GM12878 (cell line): ENCODE measurements at regions not wholly inside any gene's neighbourhood (a gene's known extent, or its start where the extent isn't known, plus 50 kb on each side); places are given as distances from the start of the nearest gene placed in this dataset.

Source experiments
- ATAC-seq: fragments of 200-7000 bp; cut with Tn5 transposase; 3 replicates; pipeline ENCODE4 v1.9.1; 2020; ENCODE audit warnings: mild to moderate bottlenecking, moderate library complexity
- BruUV-seq: library from RNA; stranded (reverse); fragments of 400-500 nt; replicated peaks from 2 replicates; lab custom pipeline; 2021; lab: Mats Ljungman, UMichigan
- CTCF ChIA-PET: fragments of 300-600 bp; sonication (Branson Sonifier 250); formaldehyde crosslinking; extraction: SDS; loops from one replicate; lab custom pipeline; 2021; ENCODE audit warnings: inconsistent platforms; lab: Yijun Ruan, JAX
- POLR2A ChIA-PET: fragments of 350-600 bp; formaldehyde crosslinking; extraction: SDS; loops from one replicate; lab custom pipeline; 2021; ENCODE audit warnings: inconsistent platforms; lab: Charles Lee
- RAD21 ChIA-PET: fragments of 300-600 bp; sonication (Branson Sonifier 250); formaldehyde crosslinking; loops from one replicate; lab custom pipeline; 2023; ENCODE audit warnings: antibody characterized with exemption; ENCODE audit not compliant: unreplicated experiment; lab: Charles Lee
- SMC1A ChIA-PET: fragments of 300-600 bp; sonication (Branson Sonifier 250); formaldehyde crosslinking; loops from one replicate; lab custom pipeline; 2023; ENCODE audit not compliant: unreplicated experiment, uncharacterized antibody; lab: Charles Lee
- DNase-seq: peaks from one replicate; pipeline ENCODE4 v3.0.0-alpha.2; 2011; ENCODE audit warnings: low read depth, low spot score
- FAIRE-seq: peaks from 3 replicates; lab custom pipeline; 2011; peaks lifted over from hg19 to GRCh38; lab: Jason Lieb, UNC
- H2AFZ ChIP-seq: 2 replicates; pipeline ENCODE4 v1.6.0; 2011; ENCODE audit warnings: low read depth, low read length, control low read depth; ENCODE audit not compliant: control insufficient read depth
- H3K27ac ChIP-seq: 2 replicates; pipeline ENCODE4 v1.5.1; 2011; ENCODE audit warnings: control low read depth; ENCODE audit not compliant: control insufficient read depth, insufficient read depth
- H3K27me3 ChIP-seq, 2 experiments: replicated peaks in 1 of 2; 2 replicates each; pipeline versions ENCODE4 v1.6.0 to v1.6.1; 2011; ENCODE audit warnings: low read length in 1 of 2; ENCODE audit not compliant: control insufficient read depth in 2 of 2, insufficient read depth in 2 of 2
- H3K36me3 ChIP-seq, 2 experiments: 2 replicates each; pipeline ENCODE4 v1.5.1; 2011; ENCODE audit warnings: low read length in 1 of 2; ENCODE audit not compliant: control insufficient read depth in 2 of 2, insufficient read depth in 2 of 2
- H3K4me1 ChIP-seq: 2 replicates; pipeline ENCODE4 v1.6.1; 2011; ENCODE audit warnings: mild to moderate bottlenecking, low read length, moderate library complexity, mixed read lengths; ENCODE audit not compliant: control insufficient read depth, insufficient read depth
- H3K4me2 ChIP-seq: 2 replicates; pipeline ENCODE4 v1.6.0; 2011; ENCODE audit warnings: control low read depth; ENCODE audit not compliant: control insufficient read depth, insufficient read depth
- H3K4me3 ChIP-seq: fragments of 200-600 bp; sonication (generic); 2 replicates; pipeline ENCODE4 v1.5.1; 2016
- H3K79me2 ChIP-seq: 2 replicates; pipeline ENCODE4 v1.6.0; 2011; ENCODE audit warnings: low read length; ENCODE audit not compliant: control insufficient read depth, insufficient read depth
- H3K9ac ChIP-seq: 2 replicates; pipeline ENCODE4 v1.8.0; 2011; ENCODE audit warnings: low read length, control low read depth, mixed read lengths; ENCODE audit not compliant: control insufficient read depth, insufficient read depth
- H3K9me3 ChIP-seq: replicated peaks from 3 replicates; pipeline ENCODE4 v1.5.1; 2011; ENCODE audit warnings: mild to moderate bottlenecking, low read length; ENCODE audit not compliant: control insufficient read depth, insufficient read depth
- H4K20me1 ChIP-seq: 2 replicates; pipeline ENCODE4 v1.6.0; 2011; ENCODE audit not compliant: control insufficient read depth, insufficient read depth
- BACH1 ChIP-seq: fragments of 450-650 bp; IDR thresholded peaks from 2 replicates; pipeline ENCODE4 v1.6.1; 2017; ENCODE audit warnings: mild to moderate bottlenecking, borderline replicate concordance
- BHLHE40 ChIP-seq, 2 experiments: fragments of 450-650 bp in 1 of 2; IDR thresholded peaks; 2 replicates each; pipeline ENCODE4 v1.6.1; 2011 to 2017; ENCODE audit warnings: low read depth in 2 of 2, borderline replicate concordance in 1 of 2, improper control_type of control experiment in 1 of 2, low read length in 1 of 2, mild to moderate bottlenecking in 1 of 2
- BRCA1 ChIP-seq: IDR thresholded peaks from 2 replicates; pipeline ENCODE4 v1.6.1; 2011; ENCODE audit warnings: low read depth, low read length, improper control_type of control experiment
- EZH2 ChIP-seq: IDR thresholded peaks from 2 replicates; pipeline ENCODE4 v1.6.1; 2012; ENCODE audit warnings: low read depth, mild to moderate bottlenecking, control low read depth, inconsistent platforms, low read length, borderline replicate concordance; ENCODE audit not compliant: control insufficient read depth
- HDGF ChIP-seq: fragments of 450-650 bp; IDR thresholded peaks from 2 replicates; pipeline ENCODE4 v1.6.1; 2016; ENCODE audit warnings: antibody characterized with exemption
- KLF5 ChIP-seq: fragments of 450-650 bp; IDR thresholded peaks from 2 replicates; pipeline ENCODE4 v1.6.1; 2014; ENCODE audit warnings: mild to moderate bottlenecking; ENCODE audit not compliant: partially characterized antibody
- MAX ChIP-seq: IDR thresholded peaks from 2 replicates; pipeline ENCODE4 v1.6.1; 2012; ENCODE audit warnings: low read depth, low read length, improper control_type of control experiment
- MYB ChIP-seq: fragments of 150-350 bp; IDR thresholded peaks from 2 replicates; pipeline ENCODE4 v1.6.1; 2014; ENCODE audit warnings: mild to moderate bottlenecking, low read depth, low read length, borderline replicate concordance
- PBX3 ChIP-seq: IDR thresholded peaks from 2 replicates; pipeline ENCODE4 v1.6.1; 2011; ENCODE audit warnings: mild to moderate bottlenecking, low read depth, low read length, moderate library complexity; ENCODE audit not compliant: insufficient replicate concordance
- POLR2A ChIP-seq: IDR thresholded peaks from 2 replicates; pipeline ENCODE4 v1.6.1; 2011; ENCODE audit warnings: low read depth, mild to moderate bottlenecking, low read length
- RB1 ChIP-seq: fragments of 450-650 bp; formaldehyde crosslinking; IDR thresholded peaks from 2 replicates; pipeline ENCODE4 v1.6.1; 2017; ENCODE audit warnings: mild to moderate bottlenecking, borderline replicate concordance
- ZBED1 ChIP-seq: IDR thresholded peaks from 2 replicates; pipeline ENCODE4 v1.6.1; 2016; ENCODE audit warnings: borderline replicate concordance
- ZNF274 ChIP-seq: IDR thresholded peaks from one replicate; pipeline ENCODE4 v1.8.0; 2011; ENCODE audit not compliant: insufficient read length, insufficient read depth
- ZZZ3 ChIP-seq: IDR thresholded peaks from 2 replicates; pipeline ENCODE4 v1.6.1; 2011; ENCODE audit warnings: low read depth; ENCODE audit not compliant: control insufficient read depth, insufficient read length
- in situ Hi-C: fragments of 300-500 bp; cut with MboI; formaldehyde crosslinking; loops from 9 replicates; pipeline ENCODE4 v1.14.3; 2018; ENCODE audit warnings: mixed read lengths
- intact Hi-C: fragments of 100-400 bp; cut with micrococcal nuclease; formaldehyde crosslinking; loops from one replicate; pipeline ENCODE4 v1.14.2; 2022; ENCODE audit not compliant: unreplicated experiment
- TF ChIP-seq, protein P1 (sequence below): fragments of 150-350 bp; IDR thresholded peaks from 2 replicates; pipeline ENCODE4 v1.6.1; 2014; ENCODE audit warnings: mild to moderate bottlenecking, low read depth, low read length
- TF ChIP-seq, protein P2 (sequence below): fragments of 450-650 bp; IDR thresholded peaks from 2 replicates; pipeline ENCODE4 v1.6.1; 2017; ENCODE audit warnings: mild to moderate bottlenecking
- TF ChIP-seq, protein P3 (sequence below): fragments of 450-650 bp; IDR thresholded peaks from 2 replicates; pipeline ENCODE4 v1.6.1; 2016; ENCODE audit warnings: mild to moderate bottlenecking

DNA sequence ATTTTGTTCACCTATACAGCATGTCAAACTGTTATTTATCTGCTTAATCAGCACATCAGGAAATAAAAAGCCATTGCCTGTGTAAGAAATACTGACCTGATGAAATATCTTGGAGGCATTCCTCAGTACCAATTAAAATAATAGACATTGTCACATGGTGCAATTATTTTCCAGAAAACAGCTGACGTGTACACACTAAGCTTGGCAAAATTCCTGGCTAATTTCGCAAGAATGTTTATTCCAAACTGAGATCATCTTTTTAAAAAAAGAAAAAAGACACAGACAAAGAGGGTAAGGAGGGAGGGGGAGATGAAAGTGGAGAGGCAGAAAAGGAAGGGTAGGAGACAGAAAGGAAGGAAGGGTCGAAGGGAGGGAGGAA lies 61.9 kb upstream of the NFKB1 start (continued):
- TF ChIP-seq, protein P1, sequence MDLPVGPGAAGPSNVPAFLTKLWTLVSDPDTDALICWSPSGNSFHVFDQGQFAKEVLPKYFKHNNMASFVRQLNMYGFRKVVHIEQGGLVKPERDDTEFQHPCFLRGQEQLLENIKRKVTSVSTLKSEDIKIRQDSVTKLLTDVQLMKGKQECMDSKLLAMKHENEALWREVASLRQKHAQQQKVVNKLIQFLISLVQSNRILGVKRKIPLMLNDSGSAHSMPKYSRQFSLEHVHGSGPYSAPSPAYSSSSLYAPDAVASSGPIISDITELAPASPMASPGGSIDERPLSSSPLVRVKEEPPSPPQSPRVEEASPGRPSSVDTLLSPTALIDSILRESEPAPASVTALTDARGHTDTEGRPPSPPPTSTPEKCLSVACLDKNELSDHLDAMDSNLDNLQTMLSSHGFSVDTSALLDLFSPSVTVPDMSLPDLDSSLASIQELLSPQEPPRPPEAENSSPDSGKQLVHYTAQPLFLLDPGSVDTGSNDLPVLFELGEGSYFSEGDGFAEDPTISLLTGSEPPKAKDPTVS, result no peak
- no peak for TF ChIP-seq MAX

DNA sequence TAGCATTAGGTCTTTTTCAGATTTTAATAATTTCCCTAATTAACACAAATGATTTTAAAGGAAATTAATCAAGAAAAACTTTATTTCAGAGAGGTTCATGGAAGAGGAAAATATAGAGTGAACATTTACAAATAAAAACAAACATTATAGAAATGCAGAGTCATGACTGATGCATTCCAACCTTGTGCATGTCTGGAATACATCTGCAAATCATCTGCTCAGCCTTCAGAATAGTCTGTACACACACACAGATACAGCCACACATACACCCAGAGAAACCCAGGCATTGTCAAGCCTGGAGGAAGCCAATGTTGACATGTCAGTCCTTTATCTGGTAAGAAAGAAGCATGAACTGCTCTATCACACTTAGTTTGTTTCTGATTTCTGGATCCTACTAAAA lies 61.3 kb upstream of the NFKB1 start:
- no peak overlapping the region for H3K27ac ChIP-seq
- no peaks in the 10 kb centered on the region for H3K27me3 ChIP-seq
- no peak overlapping the region for H3K4me3 ChIP-seq
- CTCF ChIA-PET, result no interaction called here
- TF ChIP-seq BRCA1, result no peak
- no peak for TF ChIP-seq BACH1
- TF ChIP-seq PBX3, result no peak
- TF ChIP-seq KLF5, result no peak
- TF ChIP-seq POLR2A, result no peak
- TF ChIP-seq BHLHE40 (IDR thresholded peaks at IDR 0.05; ENCODE audit: borderline replicate concordance in 1 of 2, low read depth in 2 of 2, low read length in 1 of 2), result no peak
- no peak for TF ChIP-seq MYB
- no peak for TF ChIP-seq RB1
- TF ChIP-seq ZZZ3, result no peak
- TF ChIP-seq, protein P2, sequence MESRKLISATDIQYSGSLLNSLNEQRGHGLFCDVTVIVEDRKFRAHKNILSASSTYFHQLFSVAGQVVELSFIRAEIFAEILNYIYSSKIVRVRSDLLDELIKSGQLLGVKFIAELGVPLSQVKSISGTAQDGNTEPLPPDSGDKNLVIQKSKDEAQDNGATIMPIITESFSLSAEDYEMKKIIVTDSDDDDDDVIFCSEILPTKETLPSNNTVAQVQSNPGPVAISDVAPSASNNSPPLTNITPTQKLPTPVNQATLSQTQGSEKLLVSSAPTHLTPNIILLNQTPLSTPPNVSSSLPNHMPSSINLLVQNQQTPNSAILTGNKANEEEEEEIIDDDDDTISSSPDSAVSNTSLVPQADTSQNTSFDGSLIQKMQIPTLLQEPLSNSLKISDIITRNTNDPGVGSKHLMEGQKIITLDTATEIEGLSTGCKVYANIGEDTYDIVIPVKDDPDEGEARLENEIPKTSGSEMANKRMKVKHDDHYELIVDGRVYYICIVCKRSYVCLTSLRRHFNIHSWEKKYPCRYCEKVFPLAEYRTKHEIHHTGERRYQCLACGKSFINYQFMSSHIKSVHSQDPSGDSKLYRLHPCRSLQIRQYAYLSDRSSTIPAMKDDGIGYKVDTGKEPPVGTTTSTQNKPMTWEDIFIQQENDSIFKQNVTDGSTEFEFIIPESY, result no peak
- no peak for TF ChIP-seq HDGF
- TF ChIP-seq, protein P3, sequence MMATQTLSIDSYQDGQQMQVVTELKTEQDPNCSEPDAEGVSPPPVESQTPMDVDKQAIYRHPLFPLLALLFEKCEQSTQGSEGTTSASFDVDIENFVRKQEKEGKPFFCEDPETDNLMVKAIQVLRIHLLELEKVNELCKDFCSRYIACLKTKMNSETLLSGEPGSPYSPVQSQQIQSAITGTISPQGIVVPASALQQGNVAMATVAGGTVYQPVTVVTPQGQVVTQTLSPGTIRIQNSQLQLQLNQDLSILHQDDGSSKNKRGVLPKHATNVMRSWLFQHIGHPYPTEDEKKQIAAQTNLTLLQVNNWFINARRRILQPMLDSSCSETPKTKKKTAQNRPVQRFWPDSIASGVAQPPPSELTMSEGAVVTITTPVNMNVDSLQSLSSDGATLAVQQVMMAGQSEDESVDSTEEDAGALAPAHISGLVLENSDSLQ, result no peak
- TF ChIP-seq ZNF274, result no peak
- TF ChIP-seq ZBED1, result no peak
- TF ChIP-seq EZH2, result no peak
- TF ChIP-seq, all 136 proteins: peak for 0
- in situ Hi-C loops (loop anchor here (10.0 kb wide), 1 partner anchor 565 kb away; no protein-coding TSS in a partner anchor), intact Hi-C loops (loop anchor here (10.0 kb wide), 1 partner anchor 375 kb away; no protein-coding TSS in a partner anchor)
- Histone ChIP-seq H2AFZ (no peak overlapping the region), H3K79me2 (no peaks in the 10 kb centered on the region), H3K9ac (no peak overlapping the region), H4K20me1 (no peaks in the 10 kb centered on the region), H3K4me2 (no peak overlapping the region), H3K36me3 (no peaks in the 10 kb centered on the region), H3K4me1 (no peaks in the 10 kb centered on the region), H3K9me3 (no peaks in the 10 kb centered on the region; the same call in 2 of the 3 replicates)
- ChIA-PET POLR2A (no interaction called here), RAD21 (interaction anchor here (1.2 kb wide), 1 partner anchor 178 kb away, joined by 3 read pairs; no protein-coding TSS in a partner anchor), SMC1A (interaction anchor here (1.8 kb wide), 1 partner anchor 9 kb away, joined by 4 read pairs; no protein-coding TSS in a partner anchor)
- BruUV-seq, result no TSS peak
- FAIRE-seq (no peak), DNase-seq (no peak), ATAC-seq (no peak)
